ENCODE measurements at regions not wholly inside any gene's neighbourhood (a gene's known extent, or its start where the extent isn't known, plus 50 kb on each side); places are given as distances from the start of the nearest gene placed in this dataset.

DNA sequence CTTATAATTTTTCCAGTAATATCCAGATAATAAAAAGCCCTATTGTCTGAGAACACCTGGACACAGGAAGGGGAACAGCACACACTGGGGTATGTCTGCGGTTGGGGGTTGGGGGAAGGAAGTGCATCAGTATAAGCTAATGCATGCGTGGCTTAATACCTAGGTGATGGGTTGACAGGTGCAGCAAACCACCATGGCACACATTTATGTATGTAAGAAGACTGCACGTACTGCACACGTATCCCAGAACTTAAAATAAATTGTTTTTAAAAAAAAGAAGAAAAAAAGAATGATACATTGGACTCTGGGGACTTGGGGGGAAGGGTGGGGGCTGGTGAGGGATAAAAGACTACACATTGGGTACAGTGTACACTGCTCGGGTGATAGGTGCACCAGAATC, 144.9 kb upstream of the C1orf174 start:
- no peak for TF ChIP-seq HNF4G (IDR thresholded peaks at IDR 0.05)
- TF ChIP-seq, protein P1, sequence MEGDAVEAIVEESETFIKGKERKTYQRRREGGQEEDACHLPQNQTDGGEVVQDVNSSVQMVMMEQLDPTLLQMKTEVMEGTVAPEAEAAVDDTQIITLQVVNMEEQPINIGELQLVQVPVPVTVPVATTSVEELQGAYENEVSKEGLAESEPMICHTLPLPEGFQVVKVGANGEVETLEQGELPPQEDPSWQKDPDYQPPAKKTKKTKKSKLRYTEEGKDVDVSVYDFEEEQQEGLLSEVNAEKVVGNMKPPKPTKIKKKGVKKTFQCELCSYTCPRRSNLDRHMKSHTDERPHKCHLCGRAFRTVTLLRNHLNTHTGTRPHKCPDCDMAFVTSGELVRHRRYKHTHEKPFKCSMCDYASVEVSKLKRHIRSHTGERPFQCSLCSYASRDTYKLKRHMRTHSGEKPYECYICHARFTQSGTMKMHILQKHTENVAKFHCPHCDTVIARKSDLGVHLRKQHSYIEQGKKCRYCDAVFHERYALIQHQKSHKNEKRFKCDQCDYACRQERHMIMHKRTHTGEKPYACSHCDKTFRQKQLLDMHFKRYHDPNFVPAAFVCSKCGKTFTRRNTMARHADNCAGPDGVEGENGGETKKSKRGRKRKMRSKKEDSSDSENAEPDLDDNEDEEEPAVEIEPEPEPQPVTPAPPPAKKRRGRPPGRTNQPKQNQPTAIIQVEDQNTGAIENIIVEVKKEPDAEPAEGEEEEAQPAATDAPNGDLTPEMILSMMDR (IDR thresholded peaks at IDR 0.05; ENCODE audit: low read depth, low read length, missing input control), result no peak
- TF ChIP-seq, protein P2, sequence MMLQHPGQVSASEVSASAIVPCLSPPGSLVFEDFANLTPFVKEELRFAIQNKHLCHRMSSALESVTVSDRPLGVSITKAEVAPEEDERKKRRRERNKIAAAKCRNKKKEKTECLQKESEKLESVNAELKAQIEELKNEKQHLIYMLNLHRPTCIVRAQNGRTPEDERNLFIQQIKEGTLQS (IDR thresholded peaks at IDR 0.05), result no peak
- Histone ChIP-seq H3K4me3 (ENCODE audit: low read depth in 1 of 3, low read length in 3 of 3) (no peak overlapping the region), H3K9me3 (ENCODE audit: control insufficient read depth in 4 of 4, low read length in 3 of 4) (no peaks in the 10 kb centered on the region), H3K36me3 (ENCODE audit: control insufficient read depth in 4 of 4, insufficient read depth in 3 of 4, low read depth in 1 of 4, low read length in 3 of 4) (no peaks in the 10 kb centered on the region), H3K27me3 (ENCODE audit: control insufficient read depth in 4 of 4, insufficient read depth in 4 of 4, low read length in 3 of 4) (peaks cover 0 to 2% (median 0%) of the 10 kb centered on the region in 4 donors), H3K4me1 (ENCODE audit: control insufficient read depth in 4 of 4, insufficient read depth in 4 of 4, low read length in 3 of 4) (no peaks in the 10 kb centered on the region), H3K9ac (ENCODE audit: low read depth in 1 of 2, low read length in 2 of 2) (no peak overlapping the region), H3K27ac (ENCODE audit: low read depth in 1 of 2, low read length in 2 of 2) (no peak overlapping the region)
- DNase-seq (ENCODE audit: low spot score), result no peak
- WGBS, result 66% methylated on average over 5 of the region's 5 CpGs

DNA sequence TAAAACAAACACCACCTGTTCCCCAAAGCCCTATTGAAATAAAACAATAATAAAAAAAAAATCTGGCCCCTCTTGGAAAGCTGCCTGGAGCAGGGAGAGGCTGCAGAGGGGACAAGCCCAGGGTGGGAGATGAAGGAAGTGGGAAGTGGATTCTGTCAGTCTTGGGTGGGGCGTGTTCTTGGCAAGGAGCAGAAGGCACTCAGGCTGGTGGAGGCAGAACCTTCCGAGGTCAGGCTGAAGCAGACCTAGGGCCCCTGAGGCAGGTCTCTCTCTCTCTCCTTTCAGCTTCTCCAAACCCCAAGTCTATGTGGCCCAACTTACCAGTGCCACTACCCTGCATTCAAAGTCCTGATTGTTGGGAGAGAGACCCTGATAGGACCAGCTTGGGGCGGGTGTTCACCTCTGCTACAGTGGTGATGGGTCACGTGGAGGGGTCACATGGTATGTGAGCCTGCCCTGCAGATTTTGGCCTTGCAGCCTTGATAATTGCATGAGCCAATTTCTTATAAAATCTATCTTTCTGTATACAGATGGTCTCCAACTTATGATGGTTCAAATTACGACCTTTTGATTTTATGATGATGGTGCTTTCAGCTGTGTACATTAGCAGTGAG, 145.4 kb upstream of the C1orf174 start:
- Histone ChIP-seq H3K27ac (ENCODE audit: low read depth in 1 of 2, low read length in 2 of 2) (no peak overlapping the region), H3K36me3 (ENCODE audit: control insufficient read depth in 4 of 4, insufficient read depth in 3 of 4, low read depth in 1 of 4, low read length in 3 of 4) (no peaks in the 10 kb centered on the region), H3K9ac (ENCODE audit: low read depth in 1 of 2, low read length in 2 of 2) (no peak overlapping the region), H3K27me3 (ENCODE audit: control insufficient read depth in 4 of 4, insufficient read depth in 4 of 4, low read length in 3 of 4) (peaks cover 0 to 2% (median 0%) of the 10 kb centered on the region in 4 donors), H3K4me3 (ENCODE audit: low read depth in 1 of 3, low read length in 3 of 3) (no peak overlapping the region), H3K4me1 (ENCODE audit: control insufficient read depth in 4 of 4, insufficient read depth in 4 of 4, low read length in 3 of 4) (no peaks in the 10 kb centered on the region), H3K9me3 (ENCODE audit: control insufficient read depth in 4 of 4, low read length in 3 of 4) (no peaks in the 10 kb centered on the region)
- TF ChIP-seq YY1 (IDR thresholded peaks at IDR 0.05) (no peak), JUND (IDR thresholded peaks at IDR 0.05) (no peak)
- TF ChIP-seq, protein P3, sequence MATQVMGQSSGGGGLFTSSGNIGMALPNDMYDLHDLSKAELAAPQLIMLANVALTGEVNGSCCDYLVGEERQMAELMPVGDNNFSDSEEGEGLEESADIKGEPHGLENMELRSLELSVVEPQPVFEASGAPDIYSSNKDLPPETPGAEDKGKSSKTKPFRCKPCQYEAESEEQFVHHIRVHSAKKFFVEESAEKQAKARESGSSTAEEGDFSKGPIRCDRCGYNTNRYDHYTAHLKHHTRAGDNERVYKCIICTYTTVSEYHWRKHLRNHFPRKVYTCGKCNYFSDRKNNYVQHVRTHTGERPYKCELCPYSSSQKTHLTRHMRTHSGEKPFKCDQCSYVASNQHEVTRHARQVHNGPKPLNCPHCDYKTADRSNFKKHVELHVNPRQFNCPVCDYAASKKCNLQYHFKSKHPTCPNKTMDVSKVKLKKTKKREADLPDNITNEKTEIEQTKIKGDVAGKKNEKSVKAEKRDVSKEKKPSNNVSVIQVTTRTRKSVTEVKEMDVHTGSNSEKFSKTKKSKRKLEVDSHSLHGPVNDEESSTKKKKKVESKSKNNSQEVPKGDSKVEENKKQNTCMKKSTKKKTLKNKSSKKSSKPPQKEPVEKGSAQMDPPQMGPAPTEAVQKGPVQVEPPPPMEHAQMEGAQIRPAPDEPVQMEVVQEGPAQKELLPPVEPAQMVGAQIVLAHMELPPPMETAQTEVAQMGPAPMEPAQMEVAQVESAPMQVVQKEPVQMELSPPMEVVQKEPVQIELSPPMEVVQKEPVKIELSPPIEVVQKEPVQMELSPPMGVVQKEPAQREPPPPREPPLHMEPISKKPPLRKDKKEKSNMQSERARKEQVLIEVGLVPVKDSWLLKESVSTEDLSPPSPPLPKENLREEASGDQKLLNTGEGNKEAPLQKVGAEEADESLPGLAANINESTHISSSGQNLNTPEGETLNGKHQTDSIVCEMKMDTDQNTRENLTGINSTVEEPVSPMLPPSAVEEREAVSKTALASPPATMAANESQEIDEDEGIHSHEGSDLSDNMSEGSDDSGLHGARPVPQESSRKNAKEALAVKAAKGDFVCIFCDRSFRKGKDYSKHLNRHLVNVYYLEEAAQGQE (IDR thresholded peaks at IDR 0.05), result no peak
- TF ChIP-seq, protein P1 (IDR thresholded peaks at IDR 0.05; ENCODE audit: low read depth, low read length, missing input control), result no peak
- 67% methylated on average over 5 of the region's 5 CpGs for WGBS
- DNase-seq (ENCODE audit: low spot score), result no peak

DNA sequence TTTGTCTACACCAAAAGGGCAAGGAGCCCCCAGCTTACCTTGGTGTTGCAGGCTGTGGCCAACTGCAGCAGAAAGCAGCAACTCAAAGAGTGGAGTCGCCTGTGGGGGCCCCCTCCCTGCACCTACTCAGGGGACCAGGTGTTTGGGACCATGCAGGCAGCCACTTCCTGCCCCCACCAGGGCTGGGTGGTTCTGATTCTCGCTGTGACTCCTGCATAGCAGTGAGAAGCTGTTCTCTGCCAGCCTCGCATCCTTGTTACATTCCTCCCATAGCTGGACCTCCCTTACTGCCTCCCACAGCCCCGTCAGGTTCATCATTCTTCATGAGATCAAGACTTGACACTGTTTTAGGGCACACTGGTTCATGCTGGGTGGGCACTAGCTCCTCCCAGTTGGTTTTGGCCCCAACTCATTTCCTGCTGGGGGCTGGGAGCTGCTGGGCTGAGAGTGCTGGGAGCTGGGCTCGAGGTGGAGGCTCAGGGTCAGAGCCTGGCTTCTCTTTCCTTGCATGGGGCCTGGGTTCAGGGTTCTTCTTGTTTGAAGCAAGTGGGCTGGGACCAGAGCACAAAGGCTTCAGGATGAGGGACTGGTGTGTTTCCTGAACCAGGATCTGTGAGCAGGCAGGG, 146.9 kb upstream of the C1orf174 start:
- 55% methylated on average over 5 of the region's 5 CpGs for WGBS
- no peak overlapping the region for H3K27ac ChIP-seq (ENCODE audit: low read depth in 1 of 2, low read length in 2 of 2)
- H3K27me3 ChIP-seq (ENCODE audit: control insufficient read depth in 4 of 4, insufficient read depth in 4 of 4, low read length in 3 of 4), result peaks cover 0 to 2% (median 0%) of the 10 kb centered on the region in 4 donors
- no peaks in the 10 kb centered on the region for H3K4me1 ChIP-seq (ENCODE audit: control insufficient read depth in 4 of 4, insufficient read depth in 4 of 4, low read length in 3 of 4)
- no peaks in the 10 kb centered on the region for H3K36me3 ChIP-seq (ENCODE audit: control insufficient read depth in 4 of 4, insufficient read depth in 3 of 4, low read depth in 1 of 4, low read length in 3 of 4)
- no peak overlapping the region for H3K4me3 ChIP-seq (ENCODE audit: low read depth in 1 of 3, low read length in 3 of 3)
- H3K9me3 ChIP-seq (ENCODE audit: control insufficient read depth in 4 of 4, low read length in 3 of 4), result no peaks in the 10 kb centered on the region
- DNase-seq (ENCODE audit: low spot score), result no peak
- no peak for TF ChIP-seq FOXA2 (IDR thresholded peaks at IDR 0.05)
- TF ChIP-seq, protein P1 (IDR thresholded peaks at IDR 0.05; ENCODE audit: low read depth, low read length, missing input control), result no peak
- no peak for TF ChIP-seq FOXA1 (IDR thresholded peaks at IDR 0.05)
- no peak for TF ChIP-seq RAD21 (IDR thresholded peaks at IDR 0.05)
- TF ChIP-seq RXRA (IDR thresholded peaks at IDR 0.05), result no peak
- no peak for TF ChIP-seq YY1 (IDR thresholded peaks at IDR 0.05)
- no peak for TF ChIP-seq JUND (IDR thresholded peaks at IDR 0.05)
- TF ChIP-seq, protein P4, sequence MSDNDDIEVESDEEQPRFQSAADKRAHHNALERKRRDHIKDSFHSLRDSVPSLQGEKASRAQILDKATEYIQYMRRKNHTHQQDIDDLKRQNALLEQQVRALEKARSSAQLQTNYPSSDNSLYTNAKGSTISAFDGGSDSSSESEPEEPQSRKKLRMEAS (IDR thresholded peaks at IDR 0.05), result no peak
- TF ChIP-seq TAF1 (conservative IDR thresholded peaks at IDR 0.05), result no peak
- TF ChIP-seq, protein P5, sequence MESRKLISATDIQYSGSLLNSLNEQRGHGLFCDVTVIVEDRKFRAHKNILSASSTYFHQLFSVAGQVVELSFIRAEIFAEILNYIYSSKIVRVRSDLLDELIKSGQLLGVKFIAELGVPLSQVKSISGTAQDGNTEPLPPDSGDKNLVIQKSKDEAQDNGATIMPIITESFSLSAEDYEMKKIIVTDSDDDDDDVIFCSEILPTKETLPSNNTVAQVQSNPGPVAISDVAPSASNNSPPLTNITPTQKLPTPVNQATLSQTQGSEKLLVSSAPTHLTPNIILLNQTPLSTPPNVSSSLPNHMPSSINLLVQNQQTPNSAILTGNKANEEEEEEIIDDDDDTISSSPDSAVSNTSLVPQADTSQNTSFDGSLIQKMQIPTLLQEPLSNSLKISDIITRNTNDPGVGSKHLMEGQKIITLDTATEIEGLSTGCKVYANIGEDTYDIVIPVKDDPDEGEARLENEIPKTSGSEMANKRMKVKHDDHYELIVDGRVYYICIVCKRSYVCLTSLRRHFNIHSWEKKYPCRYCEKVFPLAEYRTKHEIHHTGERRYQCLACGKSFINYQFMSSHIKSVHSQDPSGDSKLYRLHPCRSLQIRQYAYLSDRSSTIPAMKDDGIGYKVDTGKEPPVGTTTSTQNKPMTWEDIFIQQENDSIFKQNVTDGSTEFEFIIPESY (IDR thresholded peaks at IDR 0.05), result no peak
- no peak overlapping the region for H3K9ac ChIP-seq (ENCODE audit: low read depth in 1 of 2, low read length in 2 of 2)
